Esophagus squamous epithelium (tissue), 4 donors: ENCODE measurements at regions not wholly inside any gene's neighbourhood (a gene's known extent, or its start where the extent isn't known, plus 50 kb on each side); places are given as distances from the start of the nearest gene placed in this dataset.

Experiments
- POLR2A ChIP-seq, 4 donors: fragments of 450-650 bp; IDR thresholded peaks; one replicate each; pipeline ENCODE4 v1.6.1; 2017; ENCODE audit warnings: antibody characterized with exemption in 4 of 4, mild to moderate bottlenecking in 4 of 4, moderate library complexity in 3 of 4
- TF ChIP-seq, protein P1 (sequence below), 6 experiments: fragments of 450-650 bp in 4 of 6; fragments of 200-600 bp in 2 of 6; sonication (generic) in 2 of 6; IDR thresholded peaks; one replicate each; pipeline ENCODE4 v1.5.1; 2016 to 2019; ENCODE audit warnings: antibody characterized with exemption in 6 of 6, mild to moderate bottlenecking in 4 of 6, moderate library complexity in 4 of 6

DNA sequence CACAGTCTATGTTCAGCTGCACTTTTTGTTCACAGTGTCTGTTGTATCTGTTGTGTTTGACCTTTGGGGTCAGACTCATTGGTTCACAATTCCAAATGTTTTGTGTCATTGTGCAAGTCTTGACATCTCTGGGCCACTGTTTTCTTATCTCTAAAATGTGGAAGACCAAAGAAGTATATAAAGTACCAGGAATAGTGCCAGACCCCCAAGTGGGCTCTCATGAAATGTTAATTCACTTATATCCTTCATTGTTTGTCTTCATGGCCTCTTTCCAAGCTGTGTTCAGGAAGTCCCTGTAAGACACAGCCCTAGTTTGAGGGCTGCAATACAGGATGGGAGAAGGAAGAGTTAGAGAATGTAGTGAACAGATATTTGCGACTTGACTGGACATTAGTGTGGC is 468.3 kb upstream of the BOD1L1 start:
- TF ChIP-seq, protein P1, sequence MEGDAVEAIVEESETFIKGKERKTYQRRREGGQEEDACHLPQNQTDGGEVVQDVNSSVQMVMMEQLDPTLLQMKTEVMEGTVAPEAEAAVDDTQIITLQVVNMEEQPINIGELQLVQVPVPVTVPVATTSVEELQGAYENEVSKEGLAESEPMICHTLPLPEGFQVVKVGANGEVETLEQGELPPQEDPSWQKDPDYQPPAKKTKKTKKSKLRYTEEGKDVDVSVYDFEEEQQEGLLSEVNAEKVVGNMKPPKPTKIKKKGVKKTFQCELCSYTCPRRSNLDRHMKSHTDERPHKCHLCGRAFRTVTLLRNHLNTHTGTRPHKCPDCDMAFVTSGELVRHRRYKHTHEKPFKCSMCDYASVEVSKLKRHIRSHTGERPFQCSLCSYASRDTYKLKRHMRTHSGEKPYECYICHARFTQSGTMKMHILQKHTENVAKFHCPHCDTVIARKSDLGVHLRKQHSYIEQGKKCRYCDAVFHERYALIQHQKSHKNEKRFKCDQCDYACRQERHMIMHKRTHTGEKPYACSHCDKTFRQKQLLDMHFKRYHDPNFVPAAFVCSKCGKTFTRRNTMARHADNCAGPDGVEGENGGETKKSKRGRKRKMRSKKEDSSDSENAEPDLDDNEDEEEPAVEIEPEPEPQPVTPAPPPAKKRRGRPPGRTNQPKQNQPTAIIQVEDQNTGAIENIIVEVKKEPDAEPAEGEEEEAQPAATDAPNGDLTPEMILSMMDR (IDR thresholded peaks at IDR 0.05): no peak
- no peak for TF ChIP-seq POLR2A (IDR thresholded peaks at IDR 0.05)
